K562 (cell line): ENCODE measurements at regions not wholly inside any gene's neighbourhood (a gene's known extent, or its start where the extent isn't known, plus 50 kb on each side); places are given as distances from the start of the nearest gene placed in this dataset.

Experiments used
- CHD1 ChIP-seq: fragments of 200-600 bp; sonication (generic); IDR thresholded peaks from one replicate; pipeline ENCODE4 v1.6.1; 2012; ENCODE audit warnings: mild to moderate bottlenecking, moderate library complexity, low read length, inconsistent platforms
- OTX1 ChIP-seq: fragments of 450-650 bp; formaldehyde crosslinking; IDR thresholded peaks from 2 replicates; pipeline ENCODE4 v1.4.0; 2022; ENCODE audit warnings: mild to moderate bottlenecking
- POLR2AphosphoS5 ChIP-seq: IDR thresholded peaks from 2 replicates; pipeline ENCODE4 v1.6.1; 2011; ENCODE audit warnings: mild to moderate bottlenecking, low read depth, low read length, moderate library complexity; ENCODE audit not compliant: control insufficient read depth, insufficient read depth
- POLR2H ChIP-seq: IDR thresholded peaks from 2 replicates; pipeline ENCODE4 v1.6.1; 2016; ENCODE audit warnings: missing genetic modification characterization, low read depth, mild to moderate bottlenecking, control low read depth, missing compliant biosample characterization, moderate library complexity
- ZNF263 ChIP-seq: sonication (generic); formaldehyde crosslinking; IDR thresholded peaks from 2 replicates; pipeline ENCODE4 v1.8.0; 2022; ENCODE audit warnings: mild to moderate bottlenecking, missing genetic modification reagents, borderline replicate concordance
- TF ChIP-seq, protein P1 (sequence below): sonication (generic); formaldehyde crosslinking; IDR thresholded peaks from 2 replicates; pipeline ENCODE4 v1.5.0; 2020; ENCODE audit warnings: missing genetic modification reagents
- TF ChIP-seq, protein P2 (sequence below): fragments of 250-450 bp; sonication (Bioruptor Pico); IDR thresholded peaks from 2 replicates; pipeline ENCODE4 v1.5.0; 2020; ENCODE audit warnings: mild to moderate bottlenecking, borderline replicate concordance
- TF ChIP-seq, protein P3 (sequence below): fragments of 200-600 bp; sonication (generic); IDR thresholded peaks from one replicate; pipeline ENCODE4 v1.6.1; 2012; ENCODE audit warnings: mild to moderate bottlenecking, low read depth, low read length, inconsistent platforms
- TF ChIP-seq, protein P4 (sequence below): fragments of 250-450 bp; sonication (Bioruptor Pico); IDR thresholded peaks from 2 replicates; pipeline ENCODE4 v1.5.0; 2022; ENCODE audit warnings: mild to moderate bottlenecking
- TF ChIP-seq, protein P5 (sequence below), 3 experiments: IDR thresholded peaks in 2 of 3; conservative IDR thresholded peaks in 1 of 3; 2 replicates each; pipeline ENCODE4 v1.5.1; 2011 to 2012; ENCODE audit warnings: low read length in 3 of 3, mild to moderate bottlenecking in 3 of 3, control low read depth in 2 of 3, improper control_type of control experiment in 1 of 3, inconsistent platforms in 1 of 3, low read depth in 1 of 3, mixed read lengths in 1 of 3, moderate library complexity in 1 of 3; ENCODE audit not compliant: insufficient read depth in 2 of 3

DNA sequence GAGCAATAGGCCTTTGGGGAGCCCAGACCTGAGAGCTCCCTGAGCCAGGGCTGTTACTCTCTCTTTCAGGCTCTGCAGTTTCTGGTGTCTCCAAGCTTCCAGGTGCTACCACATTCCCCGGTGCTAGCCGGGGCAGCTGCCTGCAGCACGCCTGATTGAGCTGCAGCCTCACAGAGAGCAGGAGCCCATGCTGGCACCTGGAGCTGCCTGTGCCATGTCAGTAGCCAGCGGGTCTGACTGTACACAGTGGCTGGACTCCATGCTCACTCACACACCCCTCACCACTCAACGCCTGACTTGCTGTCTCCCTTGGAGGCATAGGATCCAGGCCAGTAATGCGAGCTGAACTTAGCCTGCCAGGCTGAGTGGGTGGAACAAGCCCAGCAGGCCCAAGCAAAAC, 800.4 kb upstream of the AGA start:
- TF ChIP-seq, protein P1, sequence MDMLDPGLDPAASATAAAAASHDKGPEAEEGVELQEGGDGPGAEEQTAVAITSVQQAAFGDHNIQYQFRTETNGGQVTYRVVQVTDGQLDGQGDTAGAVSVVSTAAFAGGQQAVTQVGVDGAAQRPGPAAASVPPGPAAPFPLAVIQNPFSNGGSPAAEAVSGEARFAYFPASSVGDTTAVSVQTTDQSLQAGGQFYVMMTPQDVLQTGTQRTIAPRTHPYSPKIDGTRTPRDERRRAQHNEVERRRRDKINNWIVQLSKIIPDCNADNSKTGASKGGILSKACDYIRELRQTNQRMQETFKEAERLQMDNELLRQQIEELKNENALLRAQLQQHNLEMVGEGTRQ (CRISPR knock-in tag), result no peak
- TF ChIP-seq, protein P2, sequence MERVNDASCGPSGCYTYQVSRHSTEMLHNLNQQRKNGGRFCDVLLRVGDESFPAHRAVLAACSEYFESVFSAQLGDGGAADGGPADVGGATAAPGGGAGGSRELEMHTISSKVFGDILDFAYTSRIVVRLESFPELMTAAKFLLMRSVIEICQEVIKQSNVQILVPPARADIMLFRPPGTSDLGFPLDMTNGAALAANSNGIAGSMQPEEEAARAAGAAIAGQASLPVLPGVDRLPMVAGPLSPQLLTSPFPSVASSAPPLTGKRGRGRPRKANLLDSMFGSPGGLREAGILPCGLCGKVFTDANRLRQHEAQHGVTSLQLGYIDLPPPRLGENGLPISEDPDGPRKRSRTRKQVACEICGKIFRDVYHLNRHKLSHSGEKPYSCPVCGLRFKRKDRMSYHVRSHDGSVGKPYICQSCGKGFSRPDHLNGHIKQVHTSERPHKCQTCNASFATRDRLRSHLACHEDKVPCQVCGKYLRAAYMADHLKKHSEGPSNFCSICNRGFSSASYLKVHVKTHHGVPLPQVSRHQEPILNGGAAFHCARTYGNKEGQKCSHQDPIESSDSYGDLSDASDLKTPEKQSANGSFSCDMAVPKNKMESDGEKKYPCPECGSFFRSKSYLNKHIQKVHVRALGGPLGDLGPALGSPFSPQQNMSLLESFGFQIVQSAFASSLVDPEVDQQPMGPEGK (CRISPR knock-in tag), result no peak
- no peak for TF ChIP-seq CHD1
- no peak for TF ChIP-seq ZNF263 (CRISPR knock-in tag)
- TF ChIP-seq OTX1 (CRISPR knock-in tag), result no peak
- TF ChIP-seq, protein P3, sequence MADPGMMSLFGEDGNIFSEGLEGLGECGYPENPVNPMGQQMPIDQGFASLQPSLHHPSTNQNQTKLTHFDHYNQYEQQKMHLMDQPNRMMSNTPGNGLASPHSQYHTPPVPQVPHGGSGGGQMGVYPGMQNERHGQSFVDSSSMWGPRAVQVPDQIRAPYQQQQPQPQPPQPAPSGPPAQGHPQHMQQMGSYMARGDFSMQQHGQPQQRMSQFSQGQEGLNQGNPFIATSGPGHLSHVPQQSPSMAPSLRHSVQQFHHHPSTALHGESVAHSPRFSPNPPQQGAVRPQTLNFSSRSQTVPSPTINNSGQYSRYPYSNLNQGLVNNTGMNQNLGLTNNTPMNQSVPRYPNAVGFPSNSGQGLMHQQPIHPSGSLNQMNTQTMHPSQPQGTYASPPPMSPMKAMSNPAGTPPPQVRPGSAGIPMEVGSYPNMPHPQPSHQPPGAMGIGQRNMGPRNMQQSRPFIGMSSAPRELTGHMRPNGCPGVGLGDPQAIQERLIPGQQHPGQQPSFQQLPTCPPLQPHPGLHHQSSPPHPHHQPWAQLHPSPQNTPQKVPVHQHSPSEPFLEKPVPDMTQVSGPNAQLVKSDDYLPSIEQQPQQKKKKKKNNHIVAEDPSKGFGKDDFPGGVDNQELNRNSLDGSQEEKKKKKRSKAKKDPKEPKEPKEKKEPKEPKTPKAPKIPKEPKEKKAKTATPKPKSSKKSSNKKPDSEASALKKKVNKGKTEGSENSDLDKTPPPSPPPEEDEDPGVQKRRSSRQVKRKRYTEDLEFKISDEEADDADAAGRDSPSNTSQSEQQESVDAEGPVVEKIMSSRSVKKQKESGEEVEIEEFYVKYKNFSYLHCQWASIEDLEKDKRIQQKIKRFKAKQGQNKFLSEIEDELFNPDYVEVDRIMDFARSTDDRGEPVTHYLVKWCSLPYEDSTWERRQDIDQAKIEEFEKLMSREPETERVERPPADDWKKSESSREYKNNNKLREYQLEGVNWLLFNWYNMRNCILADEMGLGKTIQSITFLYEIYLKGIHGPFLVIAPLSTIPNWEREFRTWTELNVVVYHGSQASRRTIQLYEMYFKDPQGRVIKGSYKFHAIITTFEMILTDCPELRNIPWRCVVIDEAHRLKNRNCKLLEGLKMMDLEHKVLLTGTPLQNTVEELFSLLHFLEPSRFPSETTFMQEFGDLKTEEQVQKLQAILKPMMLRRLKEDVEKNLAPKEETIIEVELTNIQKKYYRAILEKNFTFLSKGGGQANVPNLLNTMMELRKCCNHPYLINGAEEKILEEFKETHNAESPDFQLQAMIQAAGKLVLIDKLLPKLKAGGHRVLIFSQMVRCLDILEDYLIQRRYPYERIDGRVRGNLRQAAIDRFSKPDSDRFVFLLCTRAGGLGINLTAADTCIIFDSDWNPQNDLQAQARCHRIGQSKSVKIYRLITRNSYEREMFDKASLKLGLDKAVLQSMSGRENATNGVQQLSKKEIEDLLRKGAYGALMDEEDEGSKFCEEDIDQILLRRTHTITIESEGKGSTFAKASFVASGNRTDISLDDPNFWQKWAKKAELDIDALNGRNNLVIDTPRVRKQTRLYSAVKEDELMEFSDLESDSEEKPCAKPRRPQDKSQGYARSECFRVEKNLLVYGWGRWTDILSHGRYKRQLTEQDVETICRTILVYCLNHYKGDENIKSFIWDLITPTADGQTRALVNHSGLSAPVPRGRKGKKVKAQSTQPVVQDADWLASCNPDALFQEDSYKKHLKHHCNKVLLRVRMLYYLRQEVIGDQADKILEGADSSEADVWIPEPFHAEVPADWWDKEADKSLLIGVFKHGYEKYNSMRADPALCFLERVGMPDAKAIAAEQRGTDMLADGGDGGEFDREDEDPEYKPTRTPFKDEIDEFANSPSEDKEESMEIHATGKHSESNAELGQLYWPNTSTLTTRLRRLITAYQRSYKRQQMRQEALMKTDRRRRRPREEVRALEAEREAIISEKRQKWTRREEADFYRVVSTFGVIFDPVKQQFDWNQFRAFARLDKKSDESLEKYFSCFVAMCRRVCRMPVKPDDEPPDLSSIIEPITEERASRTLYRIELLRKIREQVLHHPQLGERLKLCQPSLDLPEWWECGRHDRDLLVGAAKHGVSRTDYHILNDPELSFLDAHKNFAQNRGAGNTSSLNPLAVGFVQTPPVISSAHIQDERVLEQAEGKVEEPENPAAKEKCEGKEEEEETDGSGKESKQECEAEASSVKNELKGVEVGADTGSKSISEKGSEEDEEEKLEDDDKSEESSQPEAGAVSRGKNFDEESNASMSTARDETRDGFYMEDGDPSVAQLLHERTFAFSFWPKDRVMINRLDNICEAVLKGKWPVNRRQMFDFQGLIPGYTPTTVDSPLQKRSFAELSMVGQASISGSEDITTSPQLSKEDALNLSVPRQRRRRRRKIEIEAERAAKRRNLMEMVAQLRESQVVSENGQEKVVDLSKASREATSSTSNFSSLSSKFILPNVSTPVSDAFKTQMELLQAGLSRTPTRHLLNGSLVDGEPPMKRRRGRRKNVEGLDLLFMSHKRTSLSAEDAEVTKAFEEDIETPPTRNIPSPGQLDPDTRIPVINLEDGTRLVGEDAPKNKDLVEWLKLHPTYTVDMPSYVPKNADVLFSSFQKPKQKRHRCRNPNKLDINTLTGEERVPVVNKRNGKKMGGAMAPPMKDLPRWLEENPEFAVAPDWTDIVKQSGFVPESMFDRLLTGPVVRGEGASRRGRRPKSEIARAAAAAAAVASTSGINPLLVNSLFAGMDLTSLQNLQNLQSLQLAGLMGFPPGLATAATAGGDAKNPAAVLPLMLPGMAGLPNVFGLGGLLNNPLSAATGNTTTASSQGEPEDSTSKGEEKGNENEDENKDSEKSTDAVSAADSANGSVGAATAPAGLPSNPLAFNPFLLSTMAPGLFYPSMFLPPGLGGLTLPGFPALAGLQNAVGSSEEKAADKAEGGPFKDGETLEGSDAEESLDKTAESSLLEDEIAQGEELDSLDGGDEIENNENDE, result no peak
- no peak for TF ChIP-seq POLR2AphosphoS5
- TF ChIP-seq, protein P4, sequence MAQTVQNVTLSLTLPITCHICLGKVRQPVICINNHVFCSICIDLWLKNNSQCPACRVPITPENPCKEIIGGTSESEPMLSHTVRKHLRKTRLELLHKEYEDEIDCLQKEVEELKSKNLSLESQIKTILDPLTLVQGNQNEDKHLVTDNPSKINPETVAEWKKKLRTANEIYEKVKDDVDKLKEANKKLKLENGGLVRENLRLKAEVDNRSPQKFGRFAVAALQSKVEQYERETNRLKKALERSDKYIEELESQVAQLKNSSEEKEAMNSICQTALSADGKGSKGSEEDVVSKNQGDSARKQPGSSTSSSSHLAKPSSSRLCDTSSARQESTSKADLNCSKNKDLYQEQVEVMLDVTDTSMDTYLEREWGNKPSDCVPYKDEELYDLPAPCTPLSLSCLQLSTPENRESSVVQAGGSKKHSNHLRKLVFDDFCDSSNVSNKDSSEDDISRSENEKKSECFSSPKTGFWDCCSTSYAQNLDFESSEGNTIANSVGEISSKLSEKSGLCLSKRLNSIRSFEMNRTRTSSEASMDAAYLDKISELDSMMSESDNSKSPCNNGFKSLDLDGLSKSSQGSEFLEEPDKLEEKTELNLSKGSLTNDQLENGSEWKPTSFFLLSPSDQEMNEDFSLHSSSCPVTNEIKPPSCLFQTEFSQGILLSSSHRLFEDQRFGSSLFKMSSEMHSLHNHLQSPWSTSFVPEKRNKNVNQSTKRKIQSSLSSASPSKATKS (CRISPR knock-in tag), result no peak
- TF ChIP-seq, protein P5, sequence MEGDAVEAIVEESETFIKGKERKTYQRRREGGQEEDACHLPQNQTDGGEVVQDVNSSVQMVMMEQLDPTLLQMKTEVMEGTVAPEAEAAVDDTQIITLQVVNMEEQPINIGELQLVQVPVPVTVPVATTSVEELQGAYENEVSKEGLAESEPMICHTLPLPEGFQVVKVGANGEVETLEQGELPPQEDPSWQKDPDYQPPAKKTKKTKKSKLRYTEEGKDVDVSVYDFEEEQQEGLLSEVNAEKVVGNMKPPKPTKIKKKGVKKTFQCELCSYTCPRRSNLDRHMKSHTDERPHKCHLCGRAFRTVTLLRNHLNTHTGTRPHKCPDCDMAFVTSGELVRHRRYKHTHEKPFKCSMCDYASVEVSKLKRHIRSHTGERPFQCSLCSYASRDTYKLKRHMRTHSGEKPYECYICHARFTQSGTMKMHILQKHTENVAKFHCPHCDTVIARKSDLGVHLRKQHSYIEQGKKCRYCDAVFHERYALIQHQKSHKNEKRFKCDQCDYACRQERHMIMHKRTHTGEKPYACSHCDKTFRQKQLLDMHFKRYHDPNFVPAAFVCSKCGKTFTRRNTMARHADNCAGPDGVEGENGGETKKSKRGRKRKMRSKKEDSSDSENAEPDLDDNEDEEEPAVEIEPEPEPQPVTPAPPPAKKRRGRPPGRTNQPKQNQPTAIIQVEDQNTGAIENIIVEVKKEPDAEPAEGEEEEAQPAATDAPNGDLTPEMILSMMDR (IDR thresholded peaks at IDR 0.05 in 2 of 3, conservative IDR thresholded peaks at IDR 0.05 in 1 of 3; ENCODE audit: insufficient read depth in 2 of 3, low read depth in 1 of 3, low read length in 3 of 3), result no peak
- no peak for TF ChIP-seq POLR2H
